OCI-LY1 (cell line): ENCODE measurements at regions not wholly inside any gene's neighbourhood (a gene's known extent, or its start where the extent isn't known, plus 50 kb on each side); places are given as distances from the start of the nearest gene placed in this dataset.

Source experiments
- H2AFZ ChIP-seq: fragments of 200-600 bp; sonication (generic), shearing (Covaris generic); 2 replicates; pipeline ENCODE4 v1.6.0; 2014; ENCODE audit warnings: antibody characterized with exemption, mild to moderate bottlenecking, low read length
- H3F3A ChIP-seq: fragments of 200-600 bp; sonication (generic), shearing (Covaris generic); 2 replicates; pipeline ENCODE4 v1.6.0; 2014; ENCODE audit warnings: mild to moderate bottlenecking, antibody characterized with exemption, low read length, moderate library complexity; ENCODE audit not compliant: insufficient read depth
- H3K27ac ChIP-seq: fragments of 200-600 bp; sonication (generic); 2 replicates; pipeline ENCODE4 v1.5.1; 2014; ENCODE audit warnings: low read length, mixed run types, mild to moderate bottlenecking, low read depth; ENCODE audit not compliant: poor library complexity, severe bottlenecking
- H3K27me3 ChIP-seq: fragments of 200-600 bp; sonication (generic); 2 replicates; pipeline ENCODE4 v1.6.0; 2014; ENCODE audit warnings: antibody characterized with exemption, mild to moderate bottlenecking, low read length, moderate library complexity; ENCODE audit not compliant: insufficient read depth
- H3K36me3 ChIP-seq: fragments of 200-600 bp; sonication (generic); 2 replicates; pipeline ENCODE4 v1.6.1; 2014; ENCODE audit warnings: mild to moderate bottlenecking, antibody characterized with exemption, low read length, moderate library complexity, mixed read lengths; ENCODE audit not compliant: insufficient read depth
- H3K4me1 ChIP-seq: fragments of 200-600 bp; sonication (generic); 2 replicates; pipeline ENCODE4 v1.5.1; 2014; ENCODE audit warnings: mild to moderate bottlenecking, low read length, moderate library complexity; ENCODE audit not compliant: insufficient read depth, severe bottlenecking
- H3K4me2 ChIP-seq: fragments of 200-600 bp; sonication (generic), shearing (Covaris generic); 2 replicates; pipeline ENCODE4 v1.6.1; 2014; ENCODE audit warnings: low read length
- H3K4me3 ChIP-seq: fragments of 200-600 bp; sonication (generic); 2 replicates; pipeline ENCODE4 v1.5.1; 2014; ENCODE audit warnings: low read length, low read depth, mild to moderate bottlenecking, mixed read lengths; ENCODE audit not compliant: poor library complexity, severe bottlenecking
- H3K79me2 ChIP-seq: fragments of 200-600 bp; shearing (Covaris generic); 2 replicates; pipeline ENCODE4 v1.6.1; 2016; ENCODE audit warnings: mixed run types, low read length, mixed read lengths; ENCODE audit not compliant: insufficient read depth
- H3K9ac ChIP-seq: fragments of 200-600 bp; sonication (generic), shearing (Covaris generic); 2 replicates; pipeline ENCODE4 v1.6.1; 2014; ENCODE audit warnings: mild to moderate bottlenecking, low read length, mixed read lengths
- H3K9me2 ChIP-seq: fragments of 200-600 bp; sonication (generic), shearing (Covaris generic); 2 replicates; pipeline ENCODE4 v1.6.1; 2014; ENCODE audit warnings: low read depth, mild to moderate bottlenecking, low read length, mixed read lengths
- H3K9me3 ChIP-seq: fragments of 200-600 bp; shearing (Covaris generic); 2 replicates; pipeline ENCODE4 v1.6.1; 2014; ENCODE audit warnings: low read length, mixed read lengths
- H4K20me1 ChIP-seq: fragments of 200-600 bp; sonication (generic), shearing (Covaris generic); 2 replicates; pipeline ENCODE4 v1.6.0; 2016; ENCODE audit warnings: mild to moderate bottlenecking, low read length; ENCODE audit not compliant: insufficient read depth
- CTCF ChIP-seq: fragments of 200-600 bp; sonication (generic), shearing (Covaris generic); IDR thresholded peaks from 2 replicates; pipeline ENCODE4 v1.5.1; 2017; ENCODE audit warnings: mild to moderate bottlenecking, antibody characterized with exemption, low read length, moderate library complexity, mixed read lengths
- EZH2 ChIP-seq: fragments of 200-600 bp; sonication (generic), shearing (Covaris generic); IDR thresholded peaks from 2 replicates; pipeline ENCODE4 v1.8.0; 2017; ENCODE audit warnings: borderline replicate concordance, mixed run types, mild to moderate bottlenecking, antibody characterized with exemption, low read length, moderate library complexity, mixed read lengths

DNA sequence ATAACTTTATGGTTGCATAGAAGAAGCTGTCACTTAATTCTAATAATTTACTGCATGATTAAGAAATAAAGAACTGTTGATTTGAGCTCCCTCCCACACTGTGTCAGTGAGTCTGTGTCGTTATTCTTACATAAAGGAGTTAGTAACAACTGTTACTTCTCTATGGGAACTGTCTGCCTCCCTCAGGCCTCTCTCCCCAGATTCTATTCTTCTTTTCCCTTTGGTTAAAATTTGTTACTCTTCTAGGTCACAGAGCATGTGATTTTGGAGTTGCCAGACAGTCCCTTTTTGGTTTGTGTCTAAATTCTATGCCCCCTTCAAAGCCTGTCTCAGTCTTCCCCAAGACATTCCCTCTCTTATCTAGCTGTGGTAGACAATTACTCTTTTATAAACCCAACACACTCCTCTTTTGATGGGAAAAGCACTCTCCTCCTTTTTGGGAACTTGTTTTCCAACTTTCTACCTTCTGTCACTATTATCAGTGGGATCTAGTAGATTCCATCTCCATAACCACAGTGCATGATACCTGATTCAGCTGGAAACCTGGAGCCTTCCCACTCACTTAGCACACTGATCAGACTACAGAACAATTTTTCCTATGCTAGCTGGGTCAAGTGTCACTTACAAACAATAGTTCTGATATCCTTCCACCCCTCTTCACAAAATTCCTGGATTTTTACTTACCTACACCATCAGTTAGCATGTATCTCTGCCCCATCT, 422.1 kb upstream of the TGFBR2 start:
- no peaks in the 10 kb centered on the region for H3K9me3 ChIP-seq
- H4K20me1 ChIP-seq = no peaks in the 10 kb centered on the region
- H3K9me2 ChIP-seq = no peaks in the 10 kb centered on the region
- H2AFZ ChIP-seq = no peak overlapping the region
- no peak overlapping the region for H3K27ac ChIP-seq
- H3K27me3 ChIP-seq = no peaks in the 10 kb centered on the region
- H3K4me2 ChIP-seq = no peak overlapping the region
- H3F3A ChIP-seq = no peaks in the 10 kb centered on the region
- H3K4me1 ChIP-seq = no peaks in the 10 kb centered on the region
- H3K9ac ChIP-seq = no peak overlapping the region
- no peaks in the 10 kb centered on the region for H3K36me3 ChIP-seq
- H3K4me3 ChIP-seq = no peak overlapping the region
- TF ChIP-seq CTCF (no peak), EZH2 (no peak)
- no peaks in the 10 kb centered on the region for H3K79me2 ChIP-seq

- Histone ChIP-seq H3K27ac (no peak overlapping the region), H3K4me2 (no peak overlapping the region), H3K9ac (no peak overlapping the region), H3F3A (no peaks in the 10 kb centered on the region), H3K27me3 (no peaks in the 10 kb centered on the region), H3K9me3 (no peaks in the 10 kb centered on the region), H3K36me3 (no peaks in the 10 kb centered on the region), H2AFZ (no peak overlapping the region), H3K9me2 (no peaks in the 10 kb centered on the region), H4K20me1 (no peaks in the 10 kb centered on the region), H3K79me2 (no peaks in the 10 kb centered on the region), H3K4me1 (no peaks in the 10 kb centered on the region), H3K4me3 (no peak overlapping the region)
- TF ChIP-seq EZH2 (no peak), CTCF (no peak)
These were observed 420.5 kb upstream of the TGFBR2 start for GRCh38 chr3:30185872-30186271.

GRCh38 chr3:30186741-30187219, 419.6 kb upstream of the TGFBR2 start:
- Histone ChIP-seq H3K4me3 (no peak overlapping the region), H3K79me2 (no peaks in the 10 kb centered on the region), H4K20me1 (no peaks in the 10 kb centered on the region), H3K4me1 (no peaks in the 10 kb centered on the region), H3K4me2 (no peak overlapping the region), H3K9me3 (no peaks in the 10 kb centered on the region), H3K27ac (no peak overlapping the region), H3F3A (no peaks in the 10 kb centered on the region), H3K9ac (no peak overlapping the region), H2AFZ (no peak overlapping the region), H3K9me2 (no peaks in the 10 kb centered on the region), H3K27me3 (no peaks in the 10 kb centered on the region), H3K36me3 (no peaks in the 10 kb centered on the region)
- no peak for TF ChIP-seq CTCF
- TF ChIP-seq EZH2 = no peak
